ENCODE measurements at regions not wholly inside any gene's neighbourhood (a gene's known extent, or its start where the extent isn't known, plus 50 kb on each side); places are given as distances from the start of the nearest gene placed in this dataset.

- DNase-seq (no peak), ATAC-seq (ENCODE audit: low read depth) (no peak)
- Mint-ChIP-seq H3K9me3 (ENCODE audit: insufficient read depth) (peaks cover 4% of the 10 kb centered on the region), H3K27me3 (peaks cover 12% of the 10 kb centered on the region), H3K4me3 (no peak overlapping the region), H3K4me1 (no peaks in the 10 kb centered on the region), H3K27ac (no peak overlapping the region)
- WGBS (ENCODE audit: insufficient coverage), result 94% methylated on average over 2 of the region's 3 CpGs
- intact Hi-C loops (cut with micrococcal nuclease), result no loop called here
- no peak for TF ChIP-seq EZH2 (IDR thresholded peaks at IDR 0.05; ENCODE audit: borderline replicate concordance, insufficient read depth, low read depth, low read length, poor library complexity, severe bottlenecking)
- TF ChIP-seq, protein P1, sequence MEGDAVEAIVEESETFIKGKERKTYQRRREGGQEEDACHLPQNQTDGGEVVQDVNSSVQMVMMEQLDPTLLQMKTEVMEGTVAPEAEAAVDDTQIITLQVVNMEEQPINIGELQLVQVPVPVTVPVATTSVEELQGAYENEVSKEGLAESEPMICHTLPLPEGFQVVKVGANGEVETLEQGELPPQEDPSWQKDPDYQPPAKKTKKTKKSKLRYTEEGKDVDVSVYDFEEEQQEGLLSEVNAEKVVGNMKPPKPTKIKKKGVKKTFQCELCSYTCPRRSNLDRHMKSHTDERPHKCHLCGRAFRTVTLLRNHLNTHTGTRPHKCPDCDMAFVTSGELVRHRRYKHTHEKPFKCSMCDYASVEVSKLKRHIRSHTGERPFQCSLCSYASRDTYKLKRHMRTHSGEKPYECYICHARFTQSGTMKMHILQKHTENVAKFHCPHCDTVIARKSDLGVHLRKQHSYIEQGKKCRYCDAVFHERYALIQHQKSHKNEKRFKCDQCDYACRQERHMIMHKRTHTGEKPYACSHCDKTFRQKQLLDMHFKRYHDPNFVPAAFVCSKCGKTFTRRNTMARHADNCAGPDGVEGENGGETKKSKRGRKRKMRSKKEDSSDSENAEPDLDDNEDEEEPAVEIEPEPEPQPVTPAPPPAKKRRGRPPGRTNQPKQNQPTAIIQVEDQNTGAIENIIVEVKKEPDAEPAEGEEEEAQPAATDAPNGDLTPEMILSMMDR (IDR thresholded peaks at IDR 0.05), result no peak
- POLR2A ChIA-PET, result no interaction called here
- no peak overlapping the region for H2AFZ ChIP-seq (ENCODE audit: insufficient read depth, low read depth, low read length, poor library complexity, severe bottlenecking)
- CTCF ChIA-PET, result interaction anchor here (1.4 kb wide), 2 partner anchors 19 to 85 kb away, joined by 3 to 5 read pairs; no protein-coding TSS in a partner anchor
- H3K4me3 ChIP-seq (ENCODE audit: control extremely low read depth in 1 of 5, extremely low read depth in 1 of 5, insufficient read depth in 1 of 5, low read depth in 2 of 5, low read length in 4 of 5), result no peak overlapping the region
- no peak overlapping the region for H3K9ac ChIP-seq (ENCODE audit: low read length)
- no peaks in the 10 kb centered on the region for H3K4me1 ChIP-seq (ENCODE audit: control insufficient read depth in 2 of 2, insufficient read depth in 2 of 2, low read length in 2 of 2)
- H3K9me3 ChIP-seq (ENCODE audit: control extremely low read depth in 1 of 3, control insufficient read depth in 2 of 3, insufficient read depth in 1 of 3, low read length in 2 of 3), result peaks cover 0 to 5% (median 4%) of the 10 kb centered on the region in 3 donors
- H3K27me3 ChIP-seq (replicated peaks in 1 of 4; ENCODE audit: control extremely low read depth in 1 of 4, control insufficient read depth in 3 of 4, insufficient read depth in 4 of 4, low read length in 3 of 4), result no peaks in the 10 kb centered on the region
- no peaks in the 10 kb centered on the region for H4K20me1 ChIP-seq (ENCODE audit: control insufficient read depth, insufficient read depth, low read length, poor library complexity, severe bottlenecking)
- no peak overlapping the region for H3K27ac ChIP-seq (ENCODE audit: low read length in 2 of 2)
- H3K79me2 ChIP-seq (ENCODE audit: control insufficient read depth, insufficient read depth, low read length), result no peaks in the 10 kb centered on the region
- H3K4me2 ChIP-seq (replicated peaks; ENCODE audit: low read depth, low read length, poor library complexity, severe bottlenecking), result no peak overlapping the region
- no peaks in the 10 kb centered on the region for H3K36me3 ChIP-seq (replicated peaks in 1 of 2; ENCODE audit: control extremely low read depth in 1 of 2, control insufficient read depth in 1 of 2, extremely low read depth in 1 of 2, insufficient read depth in 2 of 2, low read length in 1 of 2)
Observed at GRCh38 chr1:221117548-221117951, 238.3 kb downstream of the HLX start.

DNA sequence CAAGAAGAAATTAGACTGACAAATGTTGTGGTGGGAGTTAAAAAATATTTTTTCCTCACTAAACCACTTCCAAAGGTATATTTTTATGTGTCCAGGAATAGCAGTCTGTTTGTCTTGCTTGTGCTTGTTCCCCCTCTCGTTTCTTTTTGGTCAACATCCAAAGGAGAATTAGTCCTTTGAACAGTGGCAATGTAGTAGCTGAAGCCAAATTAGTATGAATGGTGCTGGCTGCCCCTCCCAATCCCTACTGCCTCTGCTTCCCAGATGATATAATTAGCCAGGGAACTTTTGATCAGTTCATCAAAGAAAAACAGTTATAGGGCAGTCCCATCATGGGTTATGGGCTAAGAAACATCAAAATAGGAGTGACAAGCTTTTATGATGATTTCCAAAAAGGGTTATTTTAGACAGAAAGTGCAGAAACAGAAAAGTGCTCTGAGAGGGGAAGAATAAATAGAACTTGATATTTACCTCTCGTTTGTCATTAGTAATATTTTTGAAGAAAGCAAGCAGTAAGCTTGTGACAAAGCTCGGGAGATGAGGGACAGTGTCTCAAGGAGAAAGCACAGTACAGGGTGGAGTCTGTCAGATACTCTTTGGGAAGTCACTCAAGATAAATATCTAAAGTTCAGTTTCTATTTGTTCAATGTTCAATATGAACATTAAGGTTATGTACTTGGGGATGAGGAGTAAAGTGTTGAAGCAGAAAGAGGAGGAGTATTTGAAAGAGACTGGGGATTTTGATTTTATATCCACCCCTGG, 239.1 kb downstream of the HLX start:
- intact Hi-C loops (cut with micrococcal nuclease), result no loop called here

More for the DNA sequence above, 239.1 kb downstream of the HLX start:
- Histone ChIP-seq H3K4me3 (ENCODE audit: control extremely low read depth in 1 of 5, extremely low read depth in 1 of 5, insufficient read depth in 1 of 5, low read depth in 2 of 5, low read length in 4 of 5) (no peak overlapping the region), H3K36me3 (replicated peaks in 1 of 2; ENCODE audit: control extremely low read depth in 1 of 2, control insufficient read depth in 1 of 2, extremely low read depth in 1 of 2, insufficient read depth in 2 of 2, low read length in 1 of 2) (no peaks in the 10 kb centered on the region), H3K4me1 (ENCODE audit: control insufficient read depth in 2 of 2, insufficient read depth in 2 of 2, low read length in 2 of 2) (no peaks in the 10 kb centered on the region), H3K4me2 (replicated peaks; ENCODE audit: low read depth, low read length, poor library complexity, severe bottlenecking) (no peak overlapping the region), H3K79me2 (ENCODE audit: control insufficient read depth, insufficient read depth, low read length) (no peaks in the 10 kb centered on the region), H2AFZ (ENCODE audit: insufficient read depth, low read depth, low read length, poor library complexity, severe bottlenecking) (no peak overlapping the region), H4K20me1 (ENCODE audit: control insufficient read depth, insufficient read depth, low read length, poor library complexity, severe bottlenecking) (no peaks in the 10 kb centered on the region), H3K27ac (ENCODE audit: low read length in 2 of 2) (no peak overlapping the region), H3K9me3 (ENCODE audit: control extremely low read depth in 1 of 3, control insufficient read depth in 2 of 3, insufficient read depth in 1 of 3, low read length in 2 of 3) (peaks cover 0 to 4% (median 3%) of the 10 kb centered on the region in 3 donors), H3K27me3 (replicated peaks in 1 of 4; ENCODE audit: control extremely low read depth in 1 of 4, control insufficient read depth in 3 of 4, insufficient read depth in 4 of 4, low read length in 3 of 4) (no peaks in the 10 kb centered on the region), H3K9ac (ENCODE audit: low read length) (no peak overlapping the region)
- ChIA-PET CTCF (interaction anchor here (1.4 kb wide), 1 partner anchor 84 kb away, joined by 3 read pairs; no protein-coding TSS in a partner anchor), POLR2A (no interaction called here)
- ATAC-seq (ENCODE audit: low read depth) (no peak), DNase-seq (no peak)
- Mint-ChIP-seq H3K4me3 (no peak overlapping the region), H3K27me3 (peaks cover 12% of the 10 kb centered on the region), H3K27ac (no peak overlapping the region), H3K9me3 (ENCODE audit: insufficient read depth) (peaks cover 4% of the 10 kb centered on the region), H3K4me1 (no peaks in the 10 kb centered on the region)
- TF ChIP-seq, protein P1 (IDR thresholded peaks at IDR 0.05), result no peak
- TF ChIP-seq EZH2 (IDR thresholded peaks at IDR 0.05; ENCODE audit: borderline replicate concordance, insufficient read depth, low read depth, low read length, poor library complexity, severe bottlenecking), result no peak
- WGBS (ENCODE audit: insufficient coverage), result 100% methylated on average over 1 of the region's 3 CpGs

Data from B cell (primary cell).